ENCODE measurements at regions not wholly inside any gene's neighbourhood (a gene's known extent, or its start where the extent isn't known, plus 50 kb on each side); places are given as distances from the start of the nearest gene placed in this dataset.

DNA sequence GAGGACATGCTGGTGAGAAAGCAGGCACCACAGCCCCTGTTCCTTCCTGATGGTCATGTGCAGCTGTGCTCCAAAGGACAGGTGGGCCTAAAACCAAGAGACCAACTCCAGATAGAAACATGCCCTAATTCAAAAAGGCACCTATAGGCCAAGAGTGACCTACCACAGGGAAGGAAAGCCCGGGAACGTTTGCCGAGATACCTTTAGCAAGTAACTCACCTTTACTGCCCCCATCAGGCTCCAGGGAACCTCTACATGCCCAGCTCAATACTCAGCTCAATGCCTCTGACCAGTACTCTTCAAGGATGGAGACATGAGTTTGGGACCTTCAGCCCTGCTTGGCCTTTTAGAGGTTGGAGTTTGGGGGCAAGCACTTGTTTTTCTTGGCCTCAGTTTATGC, 172.8 kb upstream of the FSTL4 start:
- TF ChIP-seq, protein P1, sequence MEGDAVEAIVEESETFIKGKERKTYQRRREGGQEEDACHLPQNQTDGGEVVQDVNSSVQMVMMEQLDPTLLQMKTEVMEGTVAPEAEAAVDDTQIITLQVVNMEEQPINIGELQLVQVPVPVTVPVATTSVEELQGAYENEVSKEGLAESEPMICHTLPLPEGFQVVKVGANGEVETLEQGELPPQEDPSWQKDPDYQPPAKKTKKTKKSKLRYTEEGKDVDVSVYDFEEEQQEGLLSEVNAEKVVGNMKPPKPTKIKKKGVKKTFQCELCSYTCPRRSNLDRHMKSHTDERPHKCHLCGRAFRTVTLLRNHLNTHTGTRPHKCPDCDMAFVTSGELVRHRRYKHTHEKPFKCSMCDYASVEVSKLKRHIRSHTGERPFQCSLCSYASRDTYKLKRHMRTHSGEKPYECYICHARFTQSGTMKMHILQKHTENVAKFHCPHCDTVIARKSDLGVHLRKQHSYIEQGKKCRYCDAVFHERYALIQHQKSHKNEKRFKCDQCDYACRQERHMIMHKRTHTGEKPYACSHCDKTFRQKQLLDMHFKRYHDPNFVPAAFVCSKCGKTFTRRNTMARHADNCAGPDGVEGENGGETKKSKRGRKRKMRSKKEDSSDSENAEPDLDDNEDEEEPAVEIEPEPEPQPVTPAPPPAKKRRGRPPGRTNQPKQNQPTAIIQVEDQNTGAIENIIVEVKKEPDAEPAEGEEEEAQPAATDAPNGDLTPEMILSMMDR (IDR thresholded peaks at IDR 0.05; ENCODE audit: low read depth, low read length), result peak; percentile 43; the same call in 1 of the 2 replicates

DNA sequence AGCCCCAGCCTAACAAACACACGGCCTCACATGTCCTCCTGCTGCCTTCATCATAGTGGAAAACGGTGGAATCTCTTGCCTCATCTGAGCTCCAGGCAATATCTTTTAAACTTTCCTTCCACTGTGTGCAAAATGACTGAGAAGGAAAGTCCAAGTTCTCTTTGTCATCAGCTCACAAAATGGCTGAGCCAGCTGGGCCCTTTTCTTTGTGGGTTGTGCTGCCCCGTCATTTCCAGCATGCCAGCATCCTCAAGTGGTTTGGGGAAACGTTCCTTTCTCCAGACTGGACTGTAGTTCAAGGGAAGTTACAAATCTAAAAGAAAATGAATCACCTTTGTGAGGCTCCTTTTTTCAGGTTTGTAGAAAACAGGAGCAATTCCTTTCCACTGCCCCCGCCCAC, 171.1 kb upstream of the FSTL4 start:
- TF ChIP-seq, protein P1 (IDR thresholded peaks at IDR 0.05; ENCODE audit: low read depth, low read length), result no peak
- Histone ChIP-seq H3K27ac (no peak overlapping the region), H3K4me3 (ENCODE audit: low read depth, low read length) (no peak overlapping the region), H3K27me3 (ENCODE audit: insufficient read depth, low read depth, severe bottlenecking) (no peaks in the 10 kb centered on the region), H3K9me3 (ENCODE audit: severe bottlenecking) (no peaks in the 10 kb centered on the region), H3K36me3 (no peaks in the 10 kb centered on the region)
- DNase-seq, result no peak

More for the DNA sequence above, 172.8 kb upstream of the FSTL4 start:
- Histone ChIP-seq H3K27me3 (ENCODE audit: insufficient read depth, low read depth, severe bottlenecking) (no peaks in the 10 kb centered on the region), H3K4me3 (ENCODE audit: low read depth, low read length) (no peak overlapping the region), H3K9me3 (ENCODE audit: severe bottlenecking) (no peaks in the 10 kb centered on the region), H3K36me3 (no peaks in the 10 kb centered on the region), H3K27ac (no peak overlapping the region)
- DNase-seq, result peak; percentile 24

DNA sequence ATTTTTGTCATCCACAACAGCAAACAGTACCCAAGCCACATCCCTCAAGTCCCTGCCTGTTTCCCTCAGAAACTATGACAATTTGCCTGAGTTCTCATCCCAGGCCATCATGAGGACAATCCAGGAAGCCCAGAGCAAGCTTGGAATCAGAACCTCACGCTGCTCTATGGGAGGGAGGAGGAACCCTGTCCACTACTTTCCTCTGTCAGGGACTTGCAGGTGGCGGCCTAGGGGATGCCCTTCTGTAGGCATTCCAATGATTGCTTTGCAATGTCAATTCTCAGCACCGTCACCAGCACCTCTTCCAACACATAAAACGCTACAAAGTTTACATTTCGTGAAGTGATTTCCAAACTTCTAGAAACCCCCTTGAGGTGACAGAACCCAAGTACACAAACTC, 170.4 kb upstream of the FSTL4 start:
- Histone ChIP-seq H3K4me3 (ENCODE audit: low read depth, low read length) (no peak overlapping the region), H3K9me3 (ENCODE audit: severe bottlenecking) (no peaks in the 10 kb centered on the region), H3K27ac (no peak overlapping the region), H3K36me3 (no peaks in the 10 kb centered on the region), H3K27me3 (ENCODE audit: insufficient read depth, low read depth, severe bottlenecking) (no peaks in the 10 kb centered on the region)
- TF ChIP-seq, protein P1 (IDR thresholded peaks at IDR 0.05; ENCODE audit: low read depth, low read length), result no peak
- DNase-seq, result no peak

DNA sequence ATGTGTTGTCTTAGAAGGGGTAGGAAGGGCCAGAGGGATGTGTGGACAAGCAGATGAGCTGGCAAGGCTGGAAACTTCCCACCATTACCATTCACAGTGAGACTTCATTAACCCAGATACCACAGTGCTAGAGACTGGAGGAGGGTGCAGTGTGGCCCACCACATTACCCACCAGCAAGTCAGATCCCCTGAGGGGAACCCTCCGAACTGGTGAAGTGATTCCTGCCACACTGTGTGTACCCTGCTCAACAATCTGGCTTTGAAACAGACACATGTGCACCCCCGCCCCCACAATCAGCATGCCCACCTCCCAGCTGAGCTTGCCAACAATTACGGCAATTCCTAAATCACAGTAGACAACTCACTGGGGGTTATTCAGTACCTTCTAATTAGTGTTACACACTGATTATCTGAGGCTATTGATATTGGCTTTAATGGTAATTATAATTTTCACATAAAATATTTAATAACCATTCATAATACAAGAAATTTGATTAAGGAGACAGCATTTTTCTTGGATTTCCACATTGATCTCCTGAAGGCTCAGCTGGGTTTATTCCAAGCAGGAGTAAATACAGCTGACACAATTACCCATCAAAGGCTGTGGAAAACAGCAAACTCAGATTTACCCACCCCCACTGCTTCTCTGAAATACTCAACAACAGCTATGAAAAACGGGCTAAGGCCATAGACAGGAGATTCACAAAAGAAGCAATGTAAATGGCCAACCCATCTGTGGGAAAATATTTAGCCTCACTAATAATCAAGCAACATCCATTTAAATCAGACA, 169.3 kb upstream of the FSTL4 start:
- no peak for DNase-seq
- Histone ChIP-seq H3K4me3 (ENCODE audit: low read depth, low read length) (no peak overlapping the region), H3K27me3 (ENCODE audit: insufficient read depth, low read depth, severe bottlenecking) (no peaks in the 10 kb centered on the region), H3K27ac (no peak overlapping the region), H3K36me3 (no peaks in the 10 kb centered on the region), H3K9me3 (ENCODE audit: severe bottlenecking) (no peaks in the 10 kb centered on the region)
- TF ChIP-seq, protein P1 (IDR thresholded peaks at IDR 0.05; ENCODE audit: low read depth, low read length), result no peak

- TF ChIP-seq, protein P1 (IDR thresholded peaks at IDR 0.05; ENCODE audit: low read depth, low read length), result no peak
- Histone ChIP-seq H3K36me3 (no peaks in the 10 kb centered on the region), H3K4me3 (ENCODE audit: low read depth, low read length) (no peak overlapping the region), H3K27ac (no peak overlapping the region), H3K27me3 (ENCODE audit: insufficient read depth, low read depth, severe bottlenecking) (no peaks in the 10 kb centered on the region), H3K9me3 (ENCODE audit: severe bottlenecking) (no peaks in the 10 kb centered on the region)
- no peak for DNase-seq
Measured at GRCh38 chr5:133780619-133781280, 168.4 kb upstream of the FSTL4 start.
